ENCODE measurements at regions not wholly inside any gene's neighbourhood (a gene's known extent, or its start where the extent isn't known, plus 50 kb on each side); places are given as distances from the start of the nearest gene placed in this dataset.
A peak's percentile ranks its signal among the peaks of the same experiment; 100 is the strongest.

DNA sequence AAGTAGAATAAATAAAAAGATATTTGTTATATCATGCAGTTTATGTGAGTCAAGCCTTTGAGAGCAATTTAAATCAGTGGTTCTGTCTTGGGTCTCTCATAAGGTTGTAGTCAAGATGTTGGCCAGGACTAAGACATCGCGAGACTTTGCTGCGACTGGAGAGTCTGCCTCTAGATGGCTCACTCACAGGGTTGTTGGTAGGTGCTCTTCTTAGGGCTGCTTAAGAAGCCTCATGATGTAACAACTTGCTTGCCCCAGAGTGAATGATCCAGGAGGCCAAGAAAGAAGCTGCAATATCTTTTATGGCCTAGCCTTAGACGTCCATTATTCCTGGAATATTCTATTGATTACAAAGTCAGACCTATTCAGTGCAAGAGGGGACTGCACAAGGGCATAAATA lies 73.1 kb upstream of the CACHD1 start:
- no peak overlapping the region for H3K27ac ChIP-seq (ENCODE audit: low read length)
- H2AFZ ChIP-seq (ENCODE audit: low read depth, low read length) = no peak overlapping the region
- no peak overlapping the region for H3K4me2 ChIP-seq (ENCODE audit: low read length)
- H3K9me3 ChIP-seq (ENCODE audit: insufficient read depth, low read length) = no peaks in the 10 kb centered on the region
- no peaks in the 10 kb centered on the region for H3K79me2 ChIP-seq (ENCODE audit: low read length)
- no peak overlapping the region for H3K4me3 ChIP-seq (ENCODE audit: low read length)
- H4K20me1 ChIP-seq (ENCODE audit: insufficient read depth, low read length) = no peaks in the 10 kb centered on the region
- H3K4me1 ChIP-seq (ENCODE audit: low read length) = no peaks in the 10 kb centered on the region
- H3K36me3 ChIP-seq (replicated peaks; ENCODE audit: low read depth, low read length) = no peaks in the 10 kb centered on the region
- no peak overlapping the region for H3K9ac ChIP-seq (ENCODE audit: low read length)
- no peaks in the 10 kb centered on the region for H3K27me3 ChIP-seq (ENCODE audit: low read depth, low read length)
- TF ChIP-seq EZH2phosphoT487 (IDR thresholded peaks at IDR 0.05; ENCODE audit: low read depth) = no peak
- TF ChIP-seq, protein P1, sequence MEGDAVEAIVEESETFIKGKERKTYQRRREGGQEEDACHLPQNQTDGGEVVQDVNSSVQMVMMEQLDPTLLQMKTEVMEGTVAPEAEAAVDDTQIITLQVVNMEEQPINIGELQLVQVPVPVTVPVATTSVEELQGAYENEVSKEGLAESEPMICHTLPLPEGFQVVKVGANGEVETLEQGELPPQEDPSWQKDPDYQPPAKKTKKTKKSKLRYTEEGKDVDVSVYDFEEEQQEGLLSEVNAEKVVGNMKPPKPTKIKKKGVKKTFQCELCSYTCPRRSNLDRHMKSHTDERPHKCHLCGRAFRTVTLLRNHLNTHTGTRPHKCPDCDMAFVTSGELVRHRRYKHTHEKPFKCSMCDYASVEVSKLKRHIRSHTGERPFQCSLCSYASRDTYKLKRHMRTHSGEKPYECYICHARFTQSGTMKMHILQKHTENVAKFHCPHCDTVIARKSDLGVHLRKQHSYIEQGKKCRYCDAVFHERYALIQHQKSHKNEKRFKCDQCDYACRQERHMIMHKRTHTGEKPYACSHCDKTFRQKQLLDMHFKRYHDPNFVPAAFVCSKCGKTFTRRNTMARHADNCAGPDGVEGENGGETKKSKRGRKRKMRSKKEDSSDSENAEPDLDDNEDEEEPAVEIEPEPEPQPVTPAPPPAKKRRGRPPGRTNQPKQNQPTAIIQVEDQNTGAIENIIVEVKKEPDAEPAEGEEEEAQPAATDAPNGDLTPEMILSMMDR (IDR thresholded peaks at IDR 0.05; ENCODE audit: low read depth, low read length) = peak; percentile 10; the same call in 1 of the 2 replicates

DNA sequence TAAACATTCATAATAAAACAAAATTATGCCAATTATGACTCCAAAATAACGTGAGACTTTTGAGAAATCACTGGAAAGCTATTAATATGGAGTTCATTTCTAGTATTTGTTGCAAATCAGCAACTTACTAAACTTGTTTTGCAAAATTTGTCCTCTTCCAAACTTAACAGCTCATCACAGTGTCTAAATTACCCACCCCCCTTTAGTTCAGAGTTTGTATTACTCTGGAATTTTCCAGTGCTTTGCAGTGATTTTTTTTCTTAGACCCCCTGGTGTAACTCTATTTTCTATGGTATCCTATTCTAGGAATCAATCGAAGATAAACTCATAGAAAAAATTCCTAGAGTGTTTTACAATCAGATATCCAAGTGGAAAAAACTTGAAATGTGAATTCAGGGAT lies 72.4 kb upstream of the CACHD1 start:
- Histone ChIP-seq H3K4me1 (ENCODE audit: low read length) (no peaks in the 10 kb centered on the region), H3K9ac (ENCODE audit: low read length) (no peak overlapping the region), H4K20me1 (ENCODE audit: insufficient read depth, low read length) (no peaks in the 10 kb centered on the region), H3K36me3 (replicated peaks; ENCODE audit: low read depth, low read length) (no peaks in the 10 kb centered on the region), H2AFZ (ENCODE audit: low read depth, low read length) (no peak overlapping the region), H3K4me3 (ENCODE audit: low read length) (no peak overlapping the region), H3K4me2 (ENCODE audit: low read length) (no peak overlapping the region), H3K27me3 (ENCODE audit: low read depth, low read length) (no peaks in the 10 kb centered on the region), H3K27ac (ENCODE audit: low read length) (no peak overlapping the region), H3K79me2 (ENCODE audit: low read length) (no peaks in the 10 kb centered on the region), H3K9me3 (ENCODE audit: insufficient read depth, low read length) (no peaks in the 10 kb centered on the region)
- TF ChIP-seq EZH2phosphoT487 (IDR thresholded peaks at IDR 0.05; ENCODE audit: low read depth) = no peak
- TF ChIP-seq, protein P1 (IDR thresholded peaks at IDR 0.05; ENCODE audit: low read depth, low read length) = no peak

DNA sequence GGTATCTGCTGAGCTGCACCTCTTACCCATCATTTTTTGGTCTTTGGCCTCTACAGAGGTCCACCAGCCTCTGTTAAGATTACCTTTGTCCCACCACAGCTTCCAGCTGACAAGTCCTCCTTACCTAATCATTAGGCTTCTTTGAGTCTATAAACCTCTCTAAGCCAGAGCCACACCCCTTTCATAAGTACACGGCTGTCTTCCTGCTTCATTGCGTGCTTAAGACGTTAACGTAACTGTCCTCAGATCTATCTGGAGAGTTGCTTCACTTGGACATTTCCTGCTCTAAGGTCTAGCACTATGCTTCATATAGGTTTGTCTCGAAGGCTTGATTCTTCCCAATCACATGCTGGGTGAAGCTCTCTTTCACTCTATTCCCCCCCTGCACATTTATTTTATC lies 71.0 kb upstream of the CACHD1 start:
- H3K9ac ChIP-seq (ENCODE audit: low read length) = no peak overlapping the region
- H3K4me2 ChIP-seq (ENCODE audit: low read length) = no peak overlapping the region
- H3K27me3 ChIP-seq (ENCODE audit: low read depth, low read length) = no peaks in the 10 kb centered on the region
- no peaks in the 10 kb centered on the region for H3K36me3 ChIP-seq (replicated peaks; ENCODE audit: low read depth, low read length)
- TF ChIP-seq, protein P1 (IDR thresholded peaks at IDR 0.05; ENCODE audit: low read depth, low read length) = no peak
- no peak for TF ChIP-seq EZH2phosphoT487 (IDR thresholded peaks at IDR 0.05; ENCODE audit: low read depth)
- no peak overlapping the region for H3K4me3 ChIP-seq (ENCODE audit: low read length)
- no peaks in the 10 kb centered on the region for H3K4me1 ChIP-seq (ENCODE audit: low read length)
- no peaks in the 10 kb centered on the region for H3K9me3 ChIP-seq (ENCODE audit: insufficient read depth, low read length)
- H3K27ac ChIP-seq (ENCODE audit: low read length) = no peak overlapping the region
- no peaks in the 10 kb centered on the region for H4K20me1 ChIP-seq (ENCODE audit: insufficient read depth, low read length)
- H3K79me2 ChIP-seq (ENCODE audit: low read length) = no peaks in the 10 kb centered on the region
- no peak overlapping the region for H2AFZ ChIP-seq (ENCODE audit: low read depth, low read length)

DNA sequence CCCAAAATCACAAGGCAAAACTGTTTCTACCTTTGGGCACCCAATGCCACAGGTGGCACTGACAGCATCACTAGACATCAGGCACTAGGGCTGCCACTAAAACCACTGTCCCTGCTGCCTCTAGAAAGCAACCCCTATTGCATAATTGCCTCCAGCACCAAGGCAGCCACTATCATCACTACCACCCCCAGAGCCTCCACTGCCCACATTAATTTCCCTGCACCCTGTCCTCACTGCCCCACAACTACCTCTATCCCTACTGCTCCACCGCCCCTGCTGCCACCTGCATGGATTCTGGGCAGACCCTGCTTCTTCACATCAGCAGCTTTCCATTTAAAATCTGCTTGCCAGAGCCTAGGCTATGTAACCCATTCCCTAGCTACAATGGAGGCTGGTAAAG lies 68.6 kb upstream of the CACHD1 start:
- no peak overlapping the region for H3K4me2 ChIP-seq (ENCODE audit: low read length)
- H3K4me3 ChIP-seq (ENCODE audit: low read length) = no peak overlapping the region
- TF ChIP-seq, protein P1 (IDR thresholded peaks at IDR 0.05; ENCODE audit: low read depth, low read length) = no peak
- TF ChIP-seq EZH2phosphoT487 (IDR thresholded peaks at IDR 0.05; ENCODE audit: low read depth) = no peak
- H3K9me3 ChIP-seq (ENCODE audit: insufficient read depth, low read length) = no peaks in the 10 kb centered on the region
- H3K79me2 ChIP-seq (ENCODE audit: low read length) = no peaks in the 10 kb centered on the region
- H3K9ac ChIP-seq (ENCODE audit: low read length) = no peak overlapping the region
- no peak overlapping the region for H2AFZ ChIP-seq (ENCODE audit: low read depth, low read length)
- no peaks in the 10 kb centered on the region for H4K20me1 ChIP-seq (ENCODE audit: insufficient read depth, low read length)
- no peaks in the 10 kb centered on the region for H3K36me3 ChIP-seq (replicated peaks; ENCODE audit: low read depth, low read length)
- H3K27ac ChIP-seq (ENCODE audit: low read length) = no peak overlapping the region
- H3K4me1 ChIP-seq (ENCODE audit: low read length) = no peaks in the 10 kb centered on the region
- H3K27me3 ChIP-seq (ENCODE audit: low read depth, low read length) = no peaks in the 10 kb centered on the region

All from OCI-LY3 (cell line).